Stimulated activated CD4-positive, alpha-beta T cell treated with anti-CD3 and anti-CD28 coated beads, Interleukin-1b, Interleukin-23, amount 100 ng/mL, for 24 hours (primary cell): ENCODE measurements at regions not wholly inside any gene's neighbourhood (a gene's known extent, or its start where the extent isn't known, plus 50 kb on each side); places are given as distances from the start of the nearest gene placed in this dataset.
"Not testable (repeated sequence)": the region's sequence is repeated elsewhere in the genome, so short reads cannot be mapped to it uniquely, and the experiment has no call there.

Experiments
- DNase-seq, 4 experiments: peaks; one replicate each; pipeline ENCODE4 v3.0.0-alpha.2; 2020; ENCODE audit warnings: low read depth in 4 of 4, low spot score in 1 of 4

- DNase-seq: no peak
Observed at GRCh38 chr19:30066781-30067759, 125.0 kb downstream of the URI1 start.

GRCh38 chr19:30067956-30068506 is 126.0 kb downstream of the URI1 start:
- DNase-seq: not testable (repeated sequence)

GRCh38 chr19:30068528-30069395 is 126.7 kb downstream of the URI1 start:
- DNase-seq: no peak

GRCh38 chr19:30069535-30070197 is 127.6 kb downstream of the URI1 start:
- no peak for DNase-seq

GRCh38 chr19:30070198-30070967 is 128.3 kb downstream of the URI1 start:
- no peak for DNase-seq

- DNase-seq: no peak
Observed at GRCh38 chr19:30070968-30071632, 129.1 kb downstream of the URI1 start.

GRCh38 chr19:30071871-30072270 is 129.8 kb downstream of the URI1 start:
- DNase-seq: no peak

GRCh38 chr19:30073152-30074000 is 131.3 kb downstream of the URI1 start:
- no peak for DNase-seq

- DNase-seq: no peak
Observed at GRCh38 chr19:30074096-30074495, 132.1 kb downstream of the URI1 start.

GRCh38 chr19:30074741-30075715 is 133.0 kb downstream of the URI1 start:
- no peak for DNase-seq

- no peak for DNase-seq
Observed at GRCh38 chr19:30076101-30076551, 134.1 kb downstream of the URI1 start.

GRCh38 chr19:30076751-30077670 is 135.0 kb downstream of the URI1 start:
- DNase-seq: no peak

GRCh38 chr19:30077851-30078355 is 135.9 kb downstream of the URI1 start:
- no peak for DNase-seq

GRCh38 chr19:30078381-30078910 is 136.4 kb downstream of the URI1 start:
- no peak for DNase-seq

GRCh38 chr19:30079200-30079599 is 137.2 kb downstream of the URI1 start:
- no peak for DNase-seq

GRCh38 chr19:30082168-30082567 is 140.1 kb downstream of the URI1 start:
- DNase-seq: no peak
